HG03108 (cell line): ENCODE measurements at regions not wholly inside any gene's neighbourhood (a gene's known extent, or its start where the extent isn't known, plus 50 kb on each side); places are given as distances from the start of the nearest gene placed in this dataset.
"Not testable (repeated sequence)": the region's sequence is repeated elsewhere in the genome, so short reads cannot be mapped to it uniquely, and the experiment has no call there.

Experiments
- ATAC-seq: cut with Tn5 transposase; IDR thresholded peaks from one replicate; pipeline ENCODE4 v1.9.1; 2021; ENCODE audit warnings: moderate library complexity; ENCODE audit not compliant: unreplicated experiment

- no peak for ATAC-seq
Measured at GRCh38 chr17:33987162-33987561, 267.9 kb upstream of the CCL2 start.

GRCh38 chr17:33989361-33990148, 265.5 kb upstream of the CCL2 start:
- ATAC-seq = no peak

- no peak for ATAC-seq
Measured at GRCh38 chr17:33990943-33991706, 264.0 kb upstream of the CCL2 start.

- ATAC-seq = no peak
Measured at GRCh38 chr17:33992113-33992512, 263.0 kb upstream of the CCL2 start.

GRCh38 chr17:34000639-34001038, 254.4 kb upstream of the CCL2 start:
- no peak for ATAC-seq

- ATAC-seq = no peak
Measured at GRCh38 chr17:34001246-34001645, 253.8 kb upstream of the CCL2 start.

GRCh38 chr17:34006126-34006525, 249.0 kb upstream of the CCL2 start:
- ATAC-seq = no peak

- no peak for ATAC-seq
Measured at GRCh38 chr17:34008125-34008524, 247.0 kb upstream of the CCL2 start.

GRCh38 chr17:34009912-34010311, 245.2 kb upstream of the CCL2 start:
- ATAC-seq = no peak

GRCh38 chr17:34010534-34010933, 244.6 kb upstream of the CCL2 start:
- ATAC-seq = no peak

- no peak for ATAC-seq
Measured at GRCh38 chr17:34011599-34011998, 243.5 kb upstream of the CCL2 start.

- no peak for ATAC-seq
Measured at GRCh38 chr17:34012709-34013375, 242.2 kb upstream of the CCL2 start.

- no peak for ATAC-seq
Measured at GRCh38 chr17:34015253-34015652, 239.8 kb upstream of the CCL2 start.

- ATAC-seq = no peak
Measured at GRCh38 chr17:34024386-34024785, 230.7 kb upstream of the CCL2 start.

GRCh38 chr17:34024806-34025551, 230.1 kb upstream of the CCL2 start:
- ATAC-seq = no peak

- ATAC-seq = not testable (repeated sequence)
Measured at GRCh38 chr17:34030601-34031000, 224.5 kb upstream of the CCL2 start.

- ATAC-seq = not testable (repeated sequence)
Measured at GRCh38 chr17:34032305-34032704, 222.8 kb upstream of the CCL2 start.

GRCh38 chr17:34038786-34039185, 216.3 kb upstream of the CCL2 start:
- ATAC-seq = not testable (repeated sequence)

- ATAC-seq = not testable (repeated sequence)
Measured at GRCh38 chr17:34039213-34039612, 215.9 kb upstream of the CCL2 start.

GRCh38 chr17:34039759-34040555, 215.1 kb upstream of the CCL2 start:
- not testable (repeated sequence) for ATAC-seq
